ENCODE measurements at regions not wholly inside any gene's neighbourhood (a gene's known extent, or its start where the extent isn't known, plus 50 kb on each side); places are given as distances from the start of the nearest gene placed in this dataset.

DNA sequence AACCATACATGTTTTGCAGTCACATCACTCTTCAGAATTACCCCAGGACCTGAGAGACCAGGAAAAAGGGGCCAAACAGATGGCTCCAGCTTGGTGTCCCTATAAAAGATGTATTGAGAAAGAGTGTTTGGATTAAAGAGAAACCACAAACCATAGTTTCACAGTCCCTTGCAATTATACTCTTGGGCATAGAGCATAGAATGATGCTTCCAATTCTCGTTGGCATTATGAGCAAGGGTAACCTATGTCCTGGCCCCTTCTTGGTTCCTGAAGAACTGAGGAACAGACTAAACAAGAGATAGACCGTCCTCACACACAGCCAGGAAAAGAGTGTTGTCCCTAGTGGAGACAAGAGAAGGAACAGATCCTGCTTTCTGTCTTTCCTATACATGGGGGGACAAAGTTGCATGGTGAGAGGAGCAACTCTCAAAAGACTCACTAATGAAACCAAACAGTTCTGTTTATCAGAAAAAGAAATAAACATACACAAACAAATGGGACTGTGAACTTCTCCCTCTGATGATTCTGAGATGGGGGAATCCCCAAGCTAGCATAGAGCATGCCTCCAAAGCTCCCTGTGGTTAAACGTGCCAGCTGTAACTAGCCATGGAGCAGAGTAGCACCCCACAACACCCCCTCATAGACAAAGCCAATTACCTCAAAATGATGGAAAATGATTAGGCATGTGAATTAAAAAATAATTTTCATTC lies 908.6 kb downstream of the NTRK3 start:
- Histone ChIP-seq H3K79me2 (ENCODE audit: insufficient read depth, low read length) (no peaks in the 10 kb centered on the region), H3K27me3 (ENCODE audit: insufficient read depth, low read length) (no peaks in the 10 kb centered on the region), H2AFZ (ENCODE audit: low read length) (no peak overlapping the region), H3K4me2 (ENCODE audit: insufficient read depth, low read length) (no peak overlapping the region), H3K4me3 (ENCODE audit: insufficient read depth, low read length) (no peak overlapping the region), H3K27ac (ENCODE audit: low read depth, low read length) (no peak overlapping the region), H4K20me1 (ENCODE audit: insufficient read depth, low read length) (no peaks in the 10 kb centered on the region), H3K36me3 (ENCODE audit: insufficient read depth, low read length) (no peaks in the 10 kb centered on the region), H3K4me1 (ENCODE audit: insufficient read depth, low read length) (peaks cover 6% of the 10 kb centered on the region), H3K9me3 (ENCODE audit: low read depth, low read length) (no peaks in the 10 kb centered on the region)
- DNase-seq (ENCODE audit: insufficient read length, low spot score, missing footprints), result no peak
- TF ChIP-seq, protein P1, sequence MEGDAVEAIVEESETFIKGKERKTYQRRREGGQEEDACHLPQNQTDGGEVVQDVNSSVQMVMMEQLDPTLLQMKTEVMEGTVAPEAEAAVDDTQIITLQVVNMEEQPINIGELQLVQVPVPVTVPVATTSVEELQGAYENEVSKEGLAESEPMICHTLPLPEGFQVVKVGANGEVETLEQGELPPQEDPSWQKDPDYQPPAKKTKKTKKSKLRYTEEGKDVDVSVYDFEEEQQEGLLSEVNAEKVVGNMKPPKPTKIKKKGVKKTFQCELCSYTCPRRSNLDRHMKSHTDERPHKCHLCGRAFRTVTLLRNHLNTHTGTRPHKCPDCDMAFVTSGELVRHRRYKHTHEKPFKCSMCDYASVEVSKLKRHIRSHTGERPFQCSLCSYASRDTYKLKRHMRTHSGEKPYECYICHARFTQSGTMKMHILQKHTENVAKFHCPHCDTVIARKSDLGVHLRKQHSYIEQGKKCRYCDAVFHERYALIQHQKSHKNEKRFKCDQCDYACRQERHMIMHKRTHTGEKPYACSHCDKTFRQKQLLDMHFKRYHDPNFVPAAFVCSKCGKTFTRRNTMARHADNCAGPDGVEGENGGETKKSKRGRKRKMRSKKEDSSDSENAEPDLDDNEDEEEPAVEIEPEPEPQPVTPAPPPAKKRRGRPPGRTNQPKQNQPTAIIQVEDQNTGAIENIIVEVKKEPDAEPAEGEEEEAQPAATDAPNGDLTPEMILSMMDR (IDR thresholded peaks at IDR 0.05; ENCODE audit: extremely low read depth, low read depth, low read length), result no peak

DNA sequence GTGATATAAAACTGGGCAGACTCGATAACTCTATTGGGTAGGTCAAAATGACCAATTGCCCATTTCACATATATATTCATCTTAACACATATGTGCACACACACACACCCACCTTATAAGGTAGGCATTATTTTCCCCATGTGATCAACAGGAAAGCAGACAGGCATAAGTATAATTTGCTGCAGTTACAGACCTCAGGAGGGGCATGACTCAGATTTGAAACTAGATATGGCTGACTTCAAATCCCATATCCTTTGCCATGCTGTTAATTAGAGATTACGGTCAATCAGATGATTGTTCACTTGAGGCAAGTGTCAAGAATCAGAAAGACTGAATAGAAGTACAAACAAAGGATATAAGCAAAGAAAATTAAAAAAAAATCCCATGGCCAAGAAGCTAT lies 910.6 kb downstream of the NTRK3 start:
- Histone ChIP-seq H3K27ac (ENCODE audit: low read depth, low read length) (no peak overlapping the region), H3K79me2 (ENCODE audit: insufficient read depth, low read length) (no peaks in the 10 kb centered on the region), H4K20me1 (ENCODE audit: insufficient read depth, low read length) (no peaks in the 10 kb centered on the region), H3K9me3 (ENCODE audit: low read depth, low read length) (no peaks in the 10 kb centered on the region), H3K4me2 (ENCODE audit: insufficient read depth, low read length) (no peak overlapping the region), H3K4me3 (ENCODE audit: insufficient read depth, low read length) (no peak overlapping the region), H3K36me3 (ENCODE audit: insufficient read depth, low read length) (no peaks in the 10 kb centered on the region), H3K4me1 (ENCODE audit: insufficient read depth, low read length) (peaks cover 6% of the 10 kb centered on the region), H2AFZ (ENCODE audit: low read length) (no peak overlapping the region), H3K27me3 (ENCODE audit: insufficient read depth, low read length) (no peaks in the 10 kb centered on the region)
- DNase-seq (ENCODE audit: insufficient read length, low spot score, missing footprints), result peak; percentile 45
- TF ChIP-seq, protein P1 (IDR thresholded peaks at IDR 0.05; ENCODE audit: extremely low read depth, low read depth, low read length), result no peak

DNA sequence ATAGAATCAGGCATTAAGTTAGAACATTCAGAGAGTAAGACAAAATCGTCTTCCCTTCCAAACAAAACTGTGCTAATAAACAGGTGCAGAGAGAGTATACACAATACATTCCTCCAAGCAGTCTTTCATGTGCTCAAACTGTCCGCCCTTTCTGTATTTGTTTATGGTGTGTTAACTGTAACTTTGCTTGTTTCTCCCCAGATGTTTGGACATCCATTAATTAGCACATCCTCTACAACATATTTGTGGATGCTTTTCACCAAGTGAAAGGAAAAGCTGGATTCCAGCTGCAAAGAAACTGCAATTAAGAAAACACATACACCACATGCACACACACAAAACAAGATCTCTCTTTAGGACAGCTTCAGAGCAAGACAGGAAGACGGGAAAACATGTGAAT lies 912.6 kb downstream of the NTRK3 start:
- no peak overlapping the region for H3K4me3 ChIP-seq (ENCODE audit: insufficient read depth, low read length)
- H3K4me1 ChIP-seq (ENCODE audit: insufficient read depth, low read length), result peaks cover 5% of the 10 kb centered on the region
- H3K4me2 ChIP-seq (ENCODE audit: insufficient read depth, low read length), result no peak overlapping the region
- no peaks in the 10 kb centered on the region for H3K79me2 ChIP-seq (ENCODE audit: insufficient read depth, low read length)
- no peak overlapping the region for H2AFZ ChIP-seq (ENCODE audit: low read length)
- no peaks in the 10 kb centered on the region for H3K36me3 ChIP-seq (ENCODE audit: insufficient read depth, low read length)
- TF ChIP-seq, protein P1 (IDR thresholded peaks at IDR 0.05; ENCODE audit: extremely low read depth, low read depth, low read length), result no peak
- no peaks in the 10 kb centered on the region for H4K20me1 ChIP-seq (ENCODE audit: insufficient read depth, low read length)
- H3K27ac ChIP-seq (ENCODE audit: low read depth, low read length), result no peak overlapping the region
- no peaks in the 10 kb centered on the region for H3K27me3 ChIP-seq (ENCODE audit: insufficient read depth, low read length)
- no peak for DNase-seq (ENCODE audit: insufficient read length, low spot score, missing footprints)
- no peaks in the 10 kb centered on the region for H3K9me3 ChIP-seq (ENCODE audit: low read depth, low read length)

DNA sequence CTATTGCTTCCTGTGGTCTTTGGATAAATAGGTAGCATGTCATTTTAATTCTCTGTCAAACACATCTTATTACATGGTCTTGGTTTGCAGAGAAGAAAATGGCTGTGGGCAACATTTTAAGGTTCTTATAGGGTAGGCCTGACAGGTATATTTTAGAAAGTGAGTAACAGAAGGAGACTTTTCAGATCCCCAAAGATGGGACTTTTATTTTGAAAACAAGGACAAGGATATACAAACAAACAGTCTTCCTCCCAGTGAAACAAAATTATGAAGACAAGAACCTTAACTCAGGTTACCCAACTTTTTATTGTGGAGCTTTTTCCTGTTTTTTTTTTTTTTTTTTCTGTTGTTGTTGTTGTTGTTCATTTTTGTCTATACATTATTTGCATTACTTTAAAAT lies 916.2 kb downstream of the NTRK3 start:
- TF ChIP-seq, protein P1 (IDR thresholded peaks at IDR 0.05; ENCODE audit: extremely low read depth, low read depth, low read length), result no peak
- no peak overlapping the region for H3K4me2 ChIP-seq (ENCODE audit: insufficient read depth, low read length)
- H4K20me1 ChIP-seq (ENCODE audit: insufficient read depth, low read length), result no peaks in the 10 kb centered on the region
- no peak for DNase-seq (ENCODE audit: insufficient read length, low spot score, missing footprints)
- no peak overlapping the region for H3K27ac ChIP-seq (ENCODE audit: low read depth, low read length)
- no peaks in the 10 kb centered on the region for H3K79me2 ChIP-seq (ENCODE audit: insufficient read depth, low read length)
- H3K4me1 ChIP-seq (ENCODE audit: insufficient read depth, low read length), result no peaks in the 10 kb centered on the region
- no peak overlapping the region for H3K4me3 ChIP-seq (ENCODE audit: insufficient read depth, low read length)
- no peaks in the 10 kb centered on the region for H3K27me3 ChIP-seq (ENCODE audit: insufficient read depth, low read length)
- H3K9me3 ChIP-seq (ENCODE audit: low read depth, low read length), result no peaks in the 10 kb centered on the region
- H2AFZ ChIP-seq (ENCODE audit: low read length), result no peak overlapping the region
- H3K36me3 ChIP-seq (ENCODE audit: insufficient read depth, low read length), result no peaks in the 10 kb centered on the region

Measured in osteoblast (primary cell).